ENCODE measurements at regions not wholly inside any gene's neighbourhood (a gene's known extent, or its start where the extent isn't known, plus 50 kb on each side); places are given as distances from the start of the nearest gene placed in this dataset.

DNA sequence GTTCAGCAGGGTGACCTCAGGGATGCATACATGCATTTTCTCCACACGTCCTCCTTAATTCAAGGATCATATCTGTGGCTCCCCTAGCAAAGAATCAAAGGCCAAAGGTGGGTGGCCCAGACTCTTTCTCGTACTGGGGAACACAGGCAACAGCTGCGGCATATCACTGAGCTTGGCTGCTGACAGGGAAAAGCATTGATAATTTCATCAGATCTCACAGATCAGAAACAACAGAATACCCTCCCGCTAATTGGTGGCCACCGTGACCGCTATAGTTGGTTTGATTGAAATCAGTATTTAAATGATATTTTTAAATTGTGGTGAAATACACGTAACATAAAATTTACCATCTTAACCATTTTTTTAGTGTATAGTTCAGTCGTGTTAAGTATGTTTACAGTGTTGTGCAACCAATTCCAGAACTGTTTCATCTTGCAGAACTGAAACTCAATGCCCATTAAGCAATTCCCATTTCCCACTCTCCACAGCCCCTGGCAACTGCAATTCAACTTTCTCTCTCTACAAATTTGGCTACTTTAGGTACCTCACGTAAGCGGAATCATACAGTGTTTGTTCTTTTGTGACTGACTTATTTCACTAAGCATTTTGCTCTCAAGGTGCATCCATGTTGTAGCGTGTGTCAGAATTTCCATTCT is 74.7 kb upstream of the TMEM170B start:
- WGBS, 2 donors: 71 to 73% methylated on average over 11 of the region's 11 CpGs
- no peaks in the 10 kb centered on the region for H3K4me1 ChIP-seq
- H3K4me3 ChIP-seq: no peak overlapping the region
- TF ChIP-seq, protein P1, sequence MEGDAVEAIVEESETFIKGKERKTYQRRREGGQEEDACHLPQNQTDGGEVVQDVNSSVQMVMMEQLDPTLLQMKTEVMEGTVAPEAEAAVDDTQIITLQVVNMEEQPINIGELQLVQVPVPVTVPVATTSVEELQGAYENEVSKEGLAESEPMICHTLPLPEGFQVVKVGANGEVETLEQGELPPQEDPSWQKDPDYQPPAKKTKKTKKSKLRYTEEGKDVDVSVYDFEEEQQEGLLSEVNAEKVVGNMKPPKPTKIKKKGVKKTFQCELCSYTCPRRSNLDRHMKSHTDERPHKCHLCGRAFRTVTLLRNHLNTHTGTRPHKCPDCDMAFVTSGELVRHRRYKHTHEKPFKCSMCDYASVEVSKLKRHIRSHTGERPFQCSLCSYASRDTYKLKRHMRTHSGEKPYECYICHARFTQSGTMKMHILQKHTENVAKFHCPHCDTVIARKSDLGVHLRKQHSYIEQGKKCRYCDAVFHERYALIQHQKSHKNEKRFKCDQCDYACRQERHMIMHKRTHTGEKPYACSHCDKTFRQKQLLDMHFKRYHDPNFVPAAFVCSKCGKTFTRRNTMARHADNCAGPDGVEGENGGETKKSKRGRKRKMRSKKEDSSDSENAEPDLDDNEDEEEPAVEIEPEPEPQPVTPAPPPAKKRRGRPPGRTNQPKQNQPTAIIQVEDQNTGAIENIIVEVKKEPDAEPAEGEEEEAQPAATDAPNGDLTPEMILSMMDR (IDR thresholded peaks at IDR 0.05): no peak
- no peak for TF ChIP-seq POLR2A (IDR thresholded peaks at IDR 0.05)
- peak in 1 of 2 donors; percentile 58 for TF ChIP-seq EP300 (IDR thresholded peaks at IDR 0.05)
- H3K36me3 ChIP-seq: no peaks in the 10 kb centered on the region
- H3K27me3 ChIP-seq: no peaks in the 10 kb centered on the region
- no peaks in the 10 kb centered on the region for H3K9me3 ChIP-seq
- no peak for DNase-seq (ENCODE audit: low spot score in 2 of 2)
- H3K27ac ChIP-seq: no peak overlapping the region

DNA sequence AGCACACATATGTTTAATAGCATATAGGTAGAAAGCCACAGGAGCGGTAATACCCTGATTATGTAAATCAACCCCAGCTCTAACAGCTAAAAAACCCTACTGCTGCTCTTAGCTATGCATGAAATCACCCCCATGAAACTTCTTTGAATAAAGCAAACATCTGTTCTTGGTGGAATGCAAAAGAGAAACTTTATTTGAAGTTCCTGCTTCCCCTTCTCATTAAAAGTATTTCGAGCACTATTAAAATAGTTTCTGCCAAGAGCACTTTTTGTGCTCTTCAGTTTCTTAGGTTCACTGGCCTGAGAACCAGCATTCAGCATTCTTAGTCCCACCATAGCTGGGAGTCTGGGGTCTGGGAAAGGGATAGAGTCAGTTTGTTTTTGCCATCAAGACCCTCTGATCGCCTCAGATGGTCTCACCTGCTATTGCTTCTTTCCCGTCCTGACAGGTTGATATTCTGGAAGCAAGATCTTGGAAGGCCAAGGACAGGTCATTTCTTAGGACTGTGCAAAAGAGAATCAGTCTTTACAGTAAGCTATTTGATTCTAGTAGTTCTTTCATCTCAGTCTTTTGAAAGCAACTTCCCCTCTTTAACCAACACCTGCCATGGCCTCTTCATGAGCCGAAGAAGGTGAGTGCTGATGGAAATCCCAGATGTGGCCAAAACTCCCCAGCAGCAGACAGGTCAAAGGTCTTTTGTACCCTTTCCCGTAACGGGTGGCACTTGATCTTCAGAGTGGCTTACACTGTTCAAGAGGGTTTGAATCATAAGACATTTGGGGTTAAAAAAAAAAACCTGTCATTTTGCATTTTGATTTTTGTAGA is 76.5 kb upstream of the TMEM170B start:
- 63 to 71% methylated on average over 7 of the region's 7 CpGs for WGBS, 2 donors
- TF ChIP-seq EP300 (IDR thresholded peaks at IDR 0.05) (no peak), POLR2A (IDR thresholded peaks at IDR 0.05) (no peak)
- TF ChIP-seq, protein P1 (IDR thresholded peaks at IDR 0.05): no peak
- Histone ChIP-seq H3K27ac (no peak overlapping the region), H3K27me3 (no peaks in the 10 kb centered on the region), H3K36me3 (no peaks in the 10 kb centered on the region), H3K4me3 (no peak overlapping the region), H3K4me1 (no peaks in the 10 kb centered on the region), H3K9me3 (no peaks in the 10 kb centered on the region)
- no peak for DNase-seq (ENCODE audit: low spot score in 2 of 2)

DNA sequence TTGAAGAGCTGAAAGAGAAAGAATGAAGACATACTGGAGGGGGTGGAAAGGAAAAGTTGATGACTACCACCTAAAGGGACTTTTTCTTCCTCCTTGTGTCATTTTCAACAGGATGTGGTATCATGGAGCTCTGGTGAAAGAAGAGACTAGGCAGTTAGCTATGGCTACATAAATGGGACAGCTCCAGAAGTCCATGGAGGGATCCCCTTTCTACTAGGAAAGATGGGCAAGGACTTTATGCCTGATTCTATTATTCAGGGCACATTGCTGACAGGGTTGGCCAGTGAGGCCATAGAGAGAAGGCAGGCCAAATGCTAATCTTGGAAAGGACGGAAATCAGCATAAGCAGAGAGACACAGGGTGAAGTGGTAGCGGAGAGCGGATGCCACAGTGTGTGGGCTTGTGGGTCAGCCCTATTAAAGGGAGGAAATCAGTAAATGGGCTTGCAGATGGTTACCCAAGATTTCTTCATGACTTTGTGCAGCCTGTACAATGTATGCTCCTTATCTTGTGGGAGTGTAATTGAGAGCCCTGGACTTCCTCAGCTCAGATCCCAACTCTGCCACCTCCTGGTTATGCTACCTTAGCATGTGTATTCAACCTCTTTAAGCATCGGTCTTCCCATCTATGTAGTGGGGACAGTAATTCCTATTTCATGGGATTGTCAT is 77.4 kb upstream of the TMEM170B start:
- H3K27ac ChIP-seq: no peak overlapping the region
- no peak for DNase-seq (ENCODE audit: low spot score in 2 of 2)
- no peaks in the 10 kb centered on the region for H3K27me3 ChIP-seq
- TF ChIP-seq POLR2A (IDR thresholded peaks at IDR 0.05) (no peak), EP300 (IDR thresholded peaks at IDR 0.05) (no peak)
- TF ChIP-seq, protein P1 (IDR thresholded peaks at IDR 0.05): no peak
- H3K4me1 ChIP-seq: no peaks in the 10 kb centered on the region
- H3K9me3 ChIP-seq: no peaks in the 10 kb centered on the region
- no peaks in the 10 kb centered on the region for H3K36me3 ChIP-seq
- WGBS, 2 donors: 89 to 90% methylated on average over 4 of the region's 4 CpGs
- H3K4me3 ChIP-seq: no peak overlapping the region

DNA sequence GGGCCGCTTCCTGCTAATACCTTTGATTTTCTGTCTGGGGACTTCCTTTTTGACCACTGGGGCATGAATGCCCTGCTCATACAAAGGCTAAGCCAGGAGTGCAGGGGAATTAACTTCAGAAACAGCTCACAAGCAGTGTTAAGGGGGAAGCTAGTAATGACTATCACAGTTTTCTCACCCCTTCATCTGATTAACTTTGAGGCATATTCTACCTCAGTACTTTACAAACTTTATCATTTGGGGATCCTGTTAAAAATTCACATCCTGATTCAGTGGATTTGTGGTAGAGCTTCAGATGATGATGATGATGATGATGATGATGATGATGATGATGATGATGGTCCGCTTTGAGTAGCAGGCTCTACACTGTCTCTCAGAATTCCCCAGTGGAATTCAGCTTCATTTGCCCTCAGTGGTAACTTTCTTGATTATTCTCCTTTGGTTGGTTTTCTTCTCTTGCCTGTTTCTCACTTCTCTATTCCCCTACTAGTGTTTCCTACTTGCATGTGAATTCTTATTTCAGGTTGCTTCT is 78.4 kb upstream of the TMEM170B start:
- Histone ChIP-seq H3K4me1 (no peaks in the 10 kb centered on the region), H3K27ac (no peak overlapping the region), H3K27me3 (no peaks in the 10 kb centered on the region), H3K36me3 (no peaks in the 10 kb centered on the region), H3K9me3 (no peaks in the 10 kb centered on the region), H3K4me3 (no peak overlapping the region)
- no peak for DNase-seq (ENCODE audit: low spot score in 2 of 2)
- WGBS, 2 donors: 84 to 92% methylated on average over 2 of the region's 2 CpGs
- TF ChIP-seq, protein P1 (IDR thresholded peaks at IDR 0.05): no peak
- TF ChIP-seq POLR2A (IDR thresholded peaks at IDR 0.05): no peak
